OCI-LY1 (cell line): ENCODE measurements at regions not wholly inside any gene's neighbourhood (a gene's known extent, or its start where the extent isn't known, plus 50 kb on each side); places are given as distances from the start of the nearest gene placed in this dataset.

Source experiments
- H2AFZ ChIP-seq: fragments of 200-600 bp; sonication (generic), shearing (Covaris generic); 2 replicates; pipeline ENCODE4 v1.6.0; 2014; ENCODE audit warnings: antibody characterized with exemption, mild to moderate bottlenecking, low read length
- H3F3A ChIP-seq: fragments of 200-600 bp; sonication (generic), shearing (Covaris generic); 2 replicates; pipeline ENCODE4 v1.6.0; 2014; ENCODE audit warnings: mild to moderate bottlenecking, antibody characterized with exemption, low read length, moderate library complexity; ENCODE audit not compliant: insufficient read depth
- H3K27ac ChIP-seq: fragments of 200-600 bp; sonication (generic); 2 replicates; pipeline ENCODE4 v1.5.1; 2014; ENCODE audit warnings: low read length, mixed run types, mild to moderate bottlenecking, low read depth; ENCODE audit not compliant: poor library complexity, severe bottlenecking
- H3K27me3 ChIP-seq: fragments of 200-600 bp; sonication (generic); 2 replicates; pipeline ENCODE4 v1.6.0; 2014; ENCODE audit warnings: antibody characterized with exemption, mild to moderate bottlenecking, low read length, moderate library complexity; ENCODE audit not compliant: insufficient read depth
- H3K36me3 ChIP-seq: fragments of 200-600 bp; sonication (generic); 2 replicates; pipeline ENCODE4 v1.6.1; 2014; ENCODE audit warnings: mild to moderate bottlenecking, antibody characterized with exemption, low read length, moderate library complexity, mixed read lengths; ENCODE audit not compliant: insufficient read depth
- H3K4me1 ChIP-seq: fragments of 200-600 bp; sonication (generic); 2 replicates; pipeline ENCODE4 v1.5.1; 2014; ENCODE audit warnings: mild to moderate bottlenecking, low read length, moderate library complexity; ENCODE audit not compliant: insufficient read depth, severe bottlenecking
- H3K4me2 ChIP-seq: fragments of 200-600 bp; sonication (generic), shearing (Covaris generic); 2 replicates; pipeline ENCODE4 v1.6.1; 2014; ENCODE audit warnings: low read length
- H3K4me3 ChIP-seq: fragments of 200-600 bp; sonication (generic); 2 replicates; pipeline ENCODE4 v1.5.1; 2014; ENCODE audit warnings: low read length, low read depth, mild to moderate bottlenecking, mixed read lengths; ENCODE audit not compliant: poor library complexity, severe bottlenecking
- H3K79me2 ChIP-seq: fragments of 200-600 bp; shearing (Covaris generic); 2 replicates; pipeline ENCODE4 v1.6.1; 2016; ENCODE audit warnings: mixed run types, low read length, mixed read lengths; ENCODE audit not compliant: insufficient read depth
- H3K9ac ChIP-seq: fragments of 200-600 bp; sonication (generic), shearing (Covaris generic); 2 replicates; pipeline ENCODE4 v1.6.1; 2014; ENCODE audit warnings: mild to moderate bottlenecking, low read length, mixed read lengths
- H3K9me2 ChIP-seq: fragments of 200-600 bp; sonication (generic), shearing (Covaris generic); 2 replicates; pipeline ENCODE4 v1.6.1; 2014; ENCODE audit warnings: low read depth, mild to moderate bottlenecking, low read length, mixed read lengths
- H3K9me3 ChIP-seq: fragments of 200-600 bp; shearing (Covaris generic); 2 replicates; pipeline ENCODE4 v1.6.1; 2014; ENCODE audit warnings: low read length, mixed read lengths
- H4K20me1 ChIP-seq: fragments of 200-600 bp; sonication (generic), shearing (Covaris generic); 2 replicates; pipeline ENCODE4 v1.6.0; 2016; ENCODE audit warnings: mild to moderate bottlenecking, low read length; ENCODE audit not compliant: insufficient read depth
- CTCF ChIP-seq: fragments of 200-600 bp; sonication (generic), shearing (Covaris generic); IDR thresholded peaks from 2 replicates; pipeline ENCODE4 v1.5.1; 2017; ENCODE audit warnings: mild to moderate bottlenecking, antibody characterized with exemption, low read length, moderate library complexity, mixed read lengths
- EZH2 ChIP-seq: fragments of 200-600 bp; sonication (generic), shearing (Covaris generic); IDR thresholded peaks from 2 replicates; pipeline ENCODE4 v1.8.0; 2017; ENCODE audit warnings: borderline replicate concordance, mixed run types, mild to moderate bottlenecking, antibody characterized with exemption, low read length, moderate library complexity, mixed read lengths

DNA sequence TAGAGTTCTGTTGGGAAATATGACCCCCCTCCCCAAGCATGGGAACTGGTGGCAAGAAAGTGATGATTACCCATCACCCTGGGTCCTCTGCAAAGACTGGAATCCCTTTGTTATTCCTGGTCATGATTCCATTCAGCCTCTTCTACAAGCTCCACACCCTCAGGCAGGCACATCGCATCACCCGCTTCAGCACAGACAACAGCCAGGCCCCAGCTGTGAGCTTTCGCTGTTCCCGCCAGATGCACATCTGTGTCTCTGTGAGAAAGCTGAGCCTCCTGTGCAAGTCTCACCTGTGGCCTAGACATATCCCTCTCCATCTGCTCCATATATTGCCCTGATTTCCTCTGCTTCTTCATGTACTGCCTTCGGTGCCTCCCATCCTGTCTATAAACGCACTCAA is 368.0 kb upstream of the RAB6C start:
- H3K79me2 ChIP-seq: no peaks in the 10 kb centered on the region
- H3K9ac ChIP-seq: no peak overlapping the region
- TF ChIP-seq EZH2 (no peak), CTCF (no peak)
- no peaks in the 10 kb centered on the region for H4K20me1 ChIP-seq
- H3K36me3 ChIP-seq: no peaks in the 10 kb centered on the region
- no peaks in the 10 kb centered on the region for H3K27me3 ChIP-seq
- no peaks in the 10 kb centered on the region for H3K9me3 ChIP-seq
- H3K27ac ChIP-seq: no peak overlapping the region
- H3K4me3 ChIP-seq: no peak overlapping the region
- H3K4me2 ChIP-seq: no peak overlapping the region
- H2AFZ ChIP-seq: no peak overlapping the region
- no peaks in the 10 kb centered on the region for H3F3A ChIP-seq
- H3K4me1 ChIP-seq: no peaks in the 10 kb centered on the region
- H3K9me2 ChIP-seq: no peaks in the 10 kb centered on the region

- H3K9ac ChIP-seq: no peak overlapping the region
- H4K20me1 ChIP-seq: no peaks in the 10 kb centered on the region
- H3K9me3 ChIP-seq: no peaks in the 10 kb centered on the region
- no peak overlapping the region for H3K4me3 ChIP-seq
- H3K27ac ChIP-seq: no peak overlapping the region
- 0 out of 2 replicates have a peak, but pooled peaks cover 3% of the 10 kb centered on the region for H3K27me3 ChIP-seq
- no peak overlapping the region for H2AFZ ChIP-seq
- no peaks in the 10 kb centered on the region for H3K79me2 ChIP-seq
- H3F3A ChIP-seq: no peaks in the 10 kb centered on the region
- no peak overlapping the region for H3K4me2 ChIP-seq
- no peak for TF ChIP-seq EZH2
- no peak for TF ChIP-seq CTCF
- H3K36me3 ChIP-seq: no peaks in the 10 kb centered on the region
- H3K4me1 ChIP-seq: no peaks in the 10 kb centered on the region
- no peaks in the 10 kb centered on the region for H3K9me2 ChIP-seq
These were observed 360.0 kb upstream of the RAB6C start for GRCh38 chr2:129619471-129619870.

DNA sequence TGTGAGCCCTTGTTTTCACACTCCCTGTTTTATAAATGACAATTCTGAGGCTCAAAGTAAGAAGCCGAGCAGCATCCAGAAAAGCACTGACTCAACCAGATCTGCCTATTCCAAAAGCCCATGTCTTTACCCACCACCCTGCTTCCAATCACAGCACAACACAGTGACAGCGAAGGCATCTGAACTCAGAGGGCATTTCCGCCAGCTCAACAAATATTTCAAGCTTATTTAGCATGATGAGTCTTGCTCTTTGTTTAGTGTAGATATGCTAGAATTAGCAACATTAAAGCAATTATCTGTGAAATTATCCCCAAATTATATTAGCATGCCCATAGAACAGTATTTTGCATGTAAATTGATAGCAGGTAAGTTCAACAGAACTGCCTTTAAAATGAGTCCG is 359.1 kb upstream of the RAB6C start:
- no peak overlapping the region for H3K4me2 ChIP-seq
- H3F3A ChIP-seq: no peaks in the 10 kb centered on the region
- no peaks in the 10 kb centered on the region for H4K20me1 ChIP-seq
- H3K36me3 ChIP-seq: no peaks in the 10 kb centered on the region
- no peaks in the 10 kb centered on the region for H3K79me2 ChIP-seq
- no peak overlapping the region for H3K4me3 ChIP-seq
- no peak overlapping the region for H3K27ac ChIP-seq
- TF ChIP-seq EZH2: no peak
- no peak for TF ChIP-seq CTCF
- H3K9me3 ChIP-seq: no peaks in the 10 kb centered on the region
- no peaks in the 10 kb centered on the region for H3K4me1 ChIP-seq
- H3K9me2 ChIP-seq: no peaks in the 10 kb centered on the region
- H2AFZ ChIP-seq: no peak overlapping the region
- H3K9ac ChIP-seq: no peak overlapping the region
- 0 out of 2 replicates have a peak, but pooled peaks cover 3% of the 10 kb centered on the region for H3K27me3 ChIP-seq
